Spleen (tissue), 11 donors: ENCODE measurements at regions not wholly inside any gene's neighbourhood (a gene's known extent, or its start where the extent isn't known, plus 50 kb on each side); places are given as distances from the start of the nearest gene placed in this dataset.

Experiments
- DNase-seq: peaks from one replicate; pipeline ENCODE4 v3.0.0-alpha.2; 2020
- H3K27ac ChIP-seq, 8 donors: fragments of 200-600 bp; sonication (generic) in 7 of 8; 1 replicate in 4 of 8; 2 replicates in 4 of 8; pipeline versions ENCODE4 v1.5.0 to v1.8.0; 2016 to 2021; ENCODE audit warnings: inconsistent platforms in 4 of 8, mild to moderate bottlenecking in 4 of 8, moderate library complexity in 1 of 8
- H3K27me3 ChIP-seq, 7 donors: fragments of 200-600 bp; sonication (generic) in 6 of 7; replicated peaks in 1 of 7; 1 replicate in 4 of 7; 2 replicates in 3 of 7; pipeline versions ENCODE4 v1.5.0 to v1.8.0; 2016 to 2021; ENCODE audit warnings: inconsistent platforms in 3 of 7, mild to moderate bottlenecking in 1 of 7
- H3K36me3 ChIP-seq, 6 donors: fragments of 200-600 bp; sonication (generic) in 5 of 6; 1 replicate in 4 of 6; 2 replicates in 2 of 6; pipeline versions ENCODE4 v1.5.0 to v1.8.0; 2016 to 2021; ENCODE audit warnings: inconsistent platforms in 2 of 6
- H3K4me1 ChIP-seq, 6 donors: fragments of 200-600 bp; sonication (generic) in 5 of 6; 1 replicate in 3 of 6; 2 replicates in 3 of 6; pipeline versions ENCODE4 v1.5.0 to v1.8.0; 2016 to 2021; ENCODE audit warnings: inconsistent platforms in 3 of 6
- H3K4me3 ChIP-seq, 8 donors: fragments of 200-600 bp; sonication (generic) in 7 of 8; 1 replicate in 4 of 8; 2 replicates in 4 of 8; pipeline versions ENCODE4 v1.5.0 to v1.8.0; 2016 to 2021; ENCODE audit warnings: inconsistent platforms in 4 of 8, mild to moderate bottlenecking in 4 of 8, moderate library complexity in 2 of 8
- H3K9me3 ChIP-seq, 8 donors: fragments of 200-600 bp; sonication (generic) in 7 of 8; 1 replicate in 4 of 8; 2 replicates in 4 of 8; pipeline versions ENCODE4 v1.5.0 to v1.8.0; 2016 to 2021; ENCODE audit warnings: inconsistent platforms in 4 of 8
- POLR2A ChIP-seq, 3 donors: fragments of 450-650 bp; IDR thresholded peaks; one replicate each; pipeline ENCODE4 v1.5.1; 2017; ENCODE audit warnings: antibody characterized with exemption in 3 of 3, mild to moderate bottlenecking in 1 of 3
- POLR2AphosphoS5 ChIP-seq, 3 donors: sonication (generic); formaldehyde crosslinking; IDR thresholded peaks; one replicate each; pipeline ENCODE4 v1.5.1; 2017; ENCODE audit warnings: antibody characterized with exemption in 3 of 3
- WGBS, 5 donors: extraction: QIAGEN DNeasy Blood & Tissue Kit in 3 of 5; methylation state at CpG; one replicate each; pipeline versions ENCODE4 v1.1.5 to v1.1.7; 2013 to 2018; 5-methylcytosine and 5-hydroxymethylcytosine counted together
- intact Hi-C: fragments of 100-400 bp; cut with DNase I; formaldehyde crosslinking; loops from one replicate; pipeline ENCODE4 v1.15.0; 2023; ENCODE audit warnings: low total_unique reads
- TF ChIP-seq, protein P1 (sequence below), 11 experiments: fragments of 200-600 bp in 7 of 11; fragments of 450-650 bp in 4 of 11; sonication (generic) in 4 of 11; IDR thresholded peaks in 8 of 11; conservative IDR thresholded peaks in 3 of 11; 1 replicate in 7 of 11; 2 replicates in 4 of 11; pipeline versions ENCODE4 v1.4.0 to v1.8.0; 2016 to 2021; ENCODE audit warnings: antibody characterized with exemption in 11 of 11, inconsistent platforms in 4 of 11, mild to moderate bottlenecking in 1 of 11
- donor health status: healthy with polysubstance abuse.
- donor health status: DM: no; HTN: no; CAD: no; lungs with moderate emphysema.
- donor health status: DM: no; HTN: no; CAD: no.
- donor health status: Bipolar disorder and iron deficiency.
- donor health status: healthy.
- donor health status: DM: no; HTN: no; CAD: no.
- donor health status: DM: yes; HTN: yes; CAD: no.

DNA sequence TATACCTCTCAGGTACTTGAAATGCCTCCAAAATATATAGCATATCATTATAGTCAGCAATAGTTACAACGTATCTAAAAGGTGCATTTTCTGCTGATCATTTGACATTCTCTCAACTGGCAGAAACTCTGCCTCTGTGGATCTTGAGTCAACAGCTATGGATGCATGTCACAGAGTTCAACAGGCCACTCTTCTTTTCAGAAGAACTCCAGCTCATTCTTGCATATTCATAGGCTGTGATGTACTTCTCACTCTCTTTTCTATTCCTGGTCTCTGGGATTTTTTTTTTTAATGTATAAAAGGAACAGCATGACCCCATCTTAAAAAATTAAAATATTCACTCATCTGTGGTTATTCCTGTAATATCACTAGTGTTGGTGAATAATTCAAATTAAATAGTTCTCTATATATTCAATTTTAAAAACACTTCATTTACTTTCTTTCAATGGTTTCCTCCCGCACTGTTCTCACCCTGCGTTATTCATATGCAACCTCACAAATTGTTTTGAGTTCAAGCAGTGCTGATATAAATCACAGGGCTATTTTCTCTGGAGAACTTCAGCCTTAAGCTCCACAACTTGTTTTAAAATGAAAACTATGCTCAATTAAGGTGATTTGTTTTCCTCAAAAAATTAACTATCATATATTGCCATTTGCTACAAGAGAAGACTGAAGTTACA, 1111.2 kb upstream of the ADGRL3 start:
- H3K36me3 ChIP-seq: no peaks in the 10 kb centered on the region
- H3K27ac ChIP-seq: no peak overlapping the region
- no peaks in the 10 kb centered on the region for H3K27me3 ChIP-seq
- no peaks in the 10 kb centered on the region for H3K4me1 ChIP-seq
- intact Hi-C loops: no loop called here
- no peak overlapping the region for H3K4me3 ChIP-seq
- WGBS, 5 donors: 55 to 82% (median 57%) methylated on average over 3 of the region's 3 CpGs
- no peak for DNase-seq
- H3K9me3 ChIP-seq: peaks cover 0 to 15% (median 3%) of the 10 kb centered on the region in 8 donors
- TF ChIP-seq, protein P1, sequence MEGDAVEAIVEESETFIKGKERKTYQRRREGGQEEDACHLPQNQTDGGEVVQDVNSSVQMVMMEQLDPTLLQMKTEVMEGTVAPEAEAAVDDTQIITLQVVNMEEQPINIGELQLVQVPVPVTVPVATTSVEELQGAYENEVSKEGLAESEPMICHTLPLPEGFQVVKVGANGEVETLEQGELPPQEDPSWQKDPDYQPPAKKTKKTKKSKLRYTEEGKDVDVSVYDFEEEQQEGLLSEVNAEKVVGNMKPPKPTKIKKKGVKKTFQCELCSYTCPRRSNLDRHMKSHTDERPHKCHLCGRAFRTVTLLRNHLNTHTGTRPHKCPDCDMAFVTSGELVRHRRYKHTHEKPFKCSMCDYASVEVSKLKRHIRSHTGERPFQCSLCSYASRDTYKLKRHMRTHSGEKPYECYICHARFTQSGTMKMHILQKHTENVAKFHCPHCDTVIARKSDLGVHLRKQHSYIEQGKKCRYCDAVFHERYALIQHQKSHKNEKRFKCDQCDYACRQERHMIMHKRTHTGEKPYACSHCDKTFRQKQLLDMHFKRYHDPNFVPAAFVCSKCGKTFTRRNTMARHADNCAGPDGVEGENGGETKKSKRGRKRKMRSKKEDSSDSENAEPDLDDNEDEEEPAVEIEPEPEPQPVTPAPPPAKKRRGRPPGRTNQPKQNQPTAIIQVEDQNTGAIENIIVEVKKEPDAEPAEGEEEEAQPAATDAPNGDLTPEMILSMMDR (IDR thresholded peaks at IDR 0.05 in 8 of 11, conservative IDR thresholded peaks at IDR 0.05 in 3 of 11): no peak
- TF ChIP-seq POLR2A (IDR thresholded peaks at IDR 0.05): no peak
- TF ChIP-seq POLR2AphosphoS5 (IDR thresholded peaks at IDR 0.05): no peak

DNA sequence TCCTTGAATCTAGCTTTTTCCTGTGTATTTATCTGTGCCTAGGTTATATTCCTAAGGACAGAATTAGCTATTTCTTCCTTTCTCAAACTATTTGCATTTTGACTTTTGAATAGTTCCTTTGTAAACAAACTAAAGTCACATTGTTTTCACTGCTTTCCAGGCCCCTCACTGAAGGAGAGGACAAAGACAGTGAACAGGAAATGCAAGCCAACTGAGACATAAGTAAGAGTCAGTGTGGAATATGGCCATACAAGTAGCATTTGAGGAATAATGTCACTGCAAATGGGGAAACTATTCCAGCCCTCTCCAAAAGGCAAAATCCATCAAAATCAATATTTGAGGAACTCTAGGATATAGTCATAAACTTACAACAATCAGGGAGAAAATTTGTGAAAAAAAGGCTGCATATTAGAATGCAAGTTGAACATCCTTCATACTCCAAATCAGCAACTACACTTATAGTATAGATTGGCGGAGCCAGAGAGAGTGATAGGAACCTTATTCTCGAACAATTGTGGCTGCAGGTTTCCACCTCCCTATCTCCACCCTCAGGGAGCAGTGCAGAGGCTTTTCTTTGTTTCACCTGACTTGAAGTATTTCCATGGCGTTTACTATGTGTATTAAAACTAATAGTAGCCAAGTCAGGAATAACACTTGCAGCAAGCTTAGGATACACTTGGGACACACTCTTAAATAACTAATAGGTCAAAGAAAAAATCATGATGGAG, 1110.4 kb upstream of the ADGRL3 start:
- Histone ChIP-seq H3K27me3 (no peaks in the 10 kb centered on the region), H3K4me3 (no peak overlapping the region), H3K9me3 (peaks cover 0 to 15% (median 3%) of the 10 kb centered on the region in 8 donors), H3K36me3 (no peaks in the 10 kb centered on the region), H3K27ac (no peak overlapping the region), H3K4me1 (no peaks in the 10 kb centered on the region)
- DNase-seq: no peak
- intact Hi-C loops: no loop called here
- TF ChIP-seq, protein P1 (IDR thresholded peaks at IDR 0.05 in 8 of 11, conservative IDR thresholded peaks at IDR 0.05 in 3 of 11): no peak
- no peak for TF ChIP-seq POLR2A (IDR thresholded peaks at IDR 0.05)
- TF ChIP-seq POLR2AphosphoS5 (IDR thresholded peaks at IDR 0.05): no peak
- WGBS, 5 donors: 62 to 74% (median 68%) methylated on average over 3 of the region's 3 CpGs

DNA sequence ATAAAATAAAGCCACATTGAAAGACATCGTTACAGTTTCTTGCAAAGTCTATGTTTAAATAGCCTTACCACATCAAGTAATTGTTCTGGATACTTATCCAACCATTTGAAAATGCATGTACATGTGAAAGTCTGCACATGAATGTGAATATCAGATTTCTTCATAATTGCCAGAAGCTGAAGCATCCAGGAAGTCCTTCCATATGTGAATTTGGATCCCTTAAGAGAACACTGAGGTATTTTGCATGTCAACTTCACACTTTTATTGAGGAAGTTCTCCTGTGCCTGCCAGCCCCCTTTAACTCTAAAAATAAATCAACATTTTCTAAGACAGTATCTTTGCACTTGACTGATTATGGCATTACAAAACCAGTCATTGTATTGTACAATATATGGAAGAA, 1103.5 kb upstream of the ADGRL3 start:
- Histone ChIP-seq H3K4me1 (no peaks in the 10 kb centered on the region), H3K36me3 (no peaks in the 10 kb centered on the region), H3K27me3 (no peaks in the 10 kb centered on the region), H3K27ac (no peak overlapping the region), H3K9me3 (peaks cover 0 to 8% (median 0%) of the 10 kb centered on the region in 8 donors), H3K4me3 (no peak overlapping the region)
- intact Hi-C loops: no loop called here
- WGBS, 5 donors: 0% methylated on average over 1 of the region's 1 CpG
- DNase-seq: no peak
- no peak for TF ChIP-seq POLR2A (IDR thresholded peaks at IDR 0.05)
- TF ChIP-seq, protein P1 (IDR thresholded peaks at IDR 0.05 in 8 of 11, conservative IDR thresholded peaks at IDR 0.05 in 3 of 11): no peak

DNA sequence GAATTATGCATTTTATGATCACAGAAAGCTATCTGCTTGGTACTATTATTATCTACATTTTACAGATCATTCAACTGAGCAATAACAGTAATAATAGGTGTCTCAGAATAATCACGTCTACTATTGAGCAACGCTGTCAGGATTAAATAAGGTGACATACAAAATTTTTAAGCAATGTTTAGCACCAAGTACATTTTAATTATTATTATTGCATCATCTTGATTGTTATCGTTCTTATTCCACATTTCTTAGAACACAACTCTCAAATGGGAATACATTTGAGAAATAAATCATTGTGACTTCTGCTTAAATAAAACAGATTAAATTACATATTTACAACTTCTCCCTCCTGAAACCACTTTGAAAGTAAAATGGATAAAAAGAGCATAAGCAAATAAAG, 1083.5 kb upstream of the ADGRL3 start:
- Histone ChIP-seq H3K9me3 (peaks cover 0 to 4% (median 0%) of the 10 kb centered on the region in 8 donors), H3K36me3 (no peaks in the 10 kb centered on the region), H3K4me1 (no peaks in the 10 kb centered on the region), H3K27me3 (no peaks in the 10 kb centered on the region), H3K4me3 (no peak overlapping the region), H3K27ac (no peak overlapping the region)
- intact Hi-C loops: no loop called here
- WGBS, 5 donors: 89 to 96% (median 94%) methylated on average over 3 of the region's 3 CpGs
- no peak for TF ChIP-seq POLR2A (IDR thresholded peaks at IDR 0.05)
- TF ChIP-seq POLR2AphosphoS5 (IDR thresholded peaks at IDR 0.05): no peak
- TF ChIP-seq, protein P1 (IDR thresholded peaks at IDR 0.05 in 8 of 11, conservative IDR thresholded peaks at IDR 0.05 in 3 of 11): no peak
- DNase-seq: no peak
